NCI-H69 (cell line): ENCODE measurements at regions not wholly inside any gene's neighbourhood (a gene's known extent, or its start where the extent isn't known, plus 50 kb on each side); places are given as distances from the start of the nearest gene placed in this dataset.

Experiments used
- DNase-seq: peaks from one replicate; lab custom pipeline; 2025; lab: John Stamatoyannopoulos, UW

DNA sequence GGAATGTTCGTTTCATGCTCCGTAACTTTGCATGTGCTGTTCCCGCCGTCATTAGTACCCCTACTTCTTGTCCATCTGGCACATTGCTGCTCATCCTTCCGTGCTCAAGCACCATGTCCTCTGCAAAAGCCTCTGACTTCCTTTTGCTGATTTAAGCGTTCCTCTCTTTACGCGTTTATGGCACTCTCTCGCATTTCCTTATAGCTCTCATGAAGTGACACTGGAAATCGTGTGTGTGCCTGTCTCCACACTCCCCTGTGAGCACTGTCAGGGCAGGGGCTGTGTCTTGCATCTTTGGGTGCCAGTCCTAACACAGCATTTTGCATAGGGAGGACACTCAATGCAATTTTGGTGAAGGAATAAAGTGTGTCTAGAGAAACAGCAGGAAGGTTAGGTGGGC is 210.6 kb upstream of the FAT1 start:
- DNase-seq: no peak

DNA sequence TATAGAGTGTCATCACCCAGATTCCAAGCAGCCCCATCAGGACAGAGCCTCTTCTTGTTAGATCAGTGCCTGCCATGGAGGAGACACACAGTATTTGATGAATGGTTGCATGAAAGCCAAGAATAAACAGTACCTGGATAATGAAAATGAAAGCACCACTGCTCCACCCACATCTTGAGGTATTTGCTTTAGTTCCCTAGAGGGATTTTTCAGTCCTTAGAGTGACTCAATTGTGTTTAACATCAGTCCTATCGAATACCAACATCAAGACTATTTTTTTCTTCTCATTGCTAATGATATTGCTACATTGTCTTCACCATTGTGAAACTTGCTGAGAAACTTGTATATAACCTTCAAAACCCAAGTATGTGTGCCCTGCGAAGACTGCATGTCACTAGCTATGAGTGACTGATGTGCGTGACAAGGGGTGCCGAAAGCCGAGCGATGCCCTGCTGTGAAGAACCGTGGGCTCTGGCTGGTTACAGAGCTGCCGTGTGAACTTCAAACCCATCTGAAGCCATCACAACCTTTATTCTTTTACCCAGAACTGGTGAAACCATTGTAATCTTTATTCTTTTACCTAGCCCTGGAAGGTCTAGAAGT is 211.3 kb upstream of the FAT1 start:
- no peak for DNase-seq

DNA sequence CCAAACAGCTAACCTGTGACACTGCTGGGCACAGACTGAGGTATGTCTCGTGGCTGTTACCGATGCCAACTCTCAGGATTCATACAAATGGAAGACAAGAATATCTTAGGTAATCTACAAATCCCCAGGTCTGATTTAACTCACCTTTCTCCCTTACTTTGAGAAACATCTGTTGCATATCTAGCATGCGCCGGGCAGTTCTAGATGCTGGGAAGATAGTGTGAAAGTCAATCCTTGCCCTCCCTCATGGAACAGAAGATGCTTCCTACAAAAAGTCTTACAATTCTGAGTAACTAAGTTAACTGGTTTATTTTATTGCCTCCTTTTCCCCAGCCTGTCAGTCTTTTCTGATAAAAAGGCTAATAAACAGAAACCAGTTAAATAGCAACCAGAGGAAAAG is 212.2 kb upstream of the FAT1 start:
- DNase-seq: no peak

GRCh38 chr4:186936496-186937375 is 213.1 kb upstream of the FAT1 start:
- no peak for DNase-seq

- DNase-seq: no peak
These were observed 215.6 kb upstream of the FAT1 start for GRCh38 chr4:186939226-186939625.

DNA sequence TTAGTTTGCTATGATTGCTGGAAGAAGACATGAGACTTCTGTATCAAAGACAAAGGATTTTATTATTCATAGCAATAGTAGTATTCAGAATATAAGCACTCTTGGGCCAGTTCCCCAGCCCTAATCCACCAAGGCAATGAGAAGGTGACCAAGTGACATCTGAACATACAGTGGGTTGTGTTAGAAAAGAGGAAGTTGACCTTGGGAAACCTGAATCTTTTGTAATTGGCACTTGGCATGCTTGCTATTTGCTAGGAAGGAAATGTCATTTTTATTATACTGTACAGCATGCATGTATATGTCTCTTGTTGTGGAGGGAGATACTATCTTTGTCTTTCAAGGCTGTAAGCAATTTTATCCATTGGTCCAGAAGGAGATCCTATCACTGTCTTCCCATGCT is 216.1 kb upstream of the FAT1 start:
- peak; percentile 2 for DNase-seq

- DNase-seq: no peak
These were observed 216.8 kb upstream of the FAT1 start for GRCh38 chr4:186940476-186940875.

DNA sequence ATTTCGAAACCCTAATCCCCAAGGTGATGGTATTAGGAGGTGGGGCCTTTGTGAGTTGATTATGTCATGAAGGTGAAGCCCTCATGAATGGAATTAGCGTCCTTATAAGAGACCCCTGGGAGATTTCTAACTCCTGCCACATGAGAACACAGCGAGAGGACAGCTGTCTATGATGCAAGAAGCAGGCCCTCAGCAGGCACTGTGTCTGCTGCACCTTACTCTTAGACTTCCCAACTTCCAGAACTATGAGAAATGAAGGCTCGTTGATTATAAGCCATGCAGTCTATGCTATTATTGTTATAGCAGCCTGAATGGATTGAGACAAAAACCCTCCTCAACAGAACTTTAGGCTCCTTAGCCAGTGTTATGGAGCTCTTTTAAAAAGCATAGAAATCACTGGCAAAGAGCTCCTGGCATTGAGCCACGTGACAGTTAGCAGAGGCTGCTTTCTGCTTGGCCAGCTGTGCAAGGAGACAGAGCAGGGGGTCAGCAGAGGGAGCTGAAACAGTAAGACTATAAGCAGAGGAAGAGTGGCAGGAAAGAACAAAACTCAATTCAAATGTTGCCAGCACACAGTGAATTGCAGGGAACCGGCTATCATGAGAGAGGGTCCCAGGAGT is 219.2 kb upstream of the FAT1 start:
- DNase-seq: peak; percentile 80

DNA sequence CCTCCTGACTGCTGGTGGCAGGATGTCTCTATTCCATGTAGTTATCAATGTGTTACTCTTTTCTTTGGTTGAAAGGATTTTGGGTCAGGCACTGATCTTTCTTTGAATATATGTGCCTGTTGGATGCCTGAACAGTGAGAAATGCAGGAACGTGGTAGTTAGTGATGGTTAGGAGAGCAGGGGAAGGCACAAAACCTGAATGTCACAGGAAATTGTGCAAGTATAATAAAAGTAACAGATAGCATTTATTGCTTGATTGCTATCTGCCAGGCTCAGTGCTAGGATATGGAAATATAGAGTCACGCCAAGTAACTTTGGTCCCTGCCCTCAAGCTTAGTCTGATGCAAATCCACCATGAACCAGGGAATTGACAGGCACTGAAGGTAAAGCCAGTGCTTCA is 219.8 kb upstream of the FAT1 start:
- DNase-seq: no peak

- DNase-seq: no peak
These were observed 222.5 kb upstream of the FAT1 start for GRCh38 chr4:186946136-186946535.

DNA sequence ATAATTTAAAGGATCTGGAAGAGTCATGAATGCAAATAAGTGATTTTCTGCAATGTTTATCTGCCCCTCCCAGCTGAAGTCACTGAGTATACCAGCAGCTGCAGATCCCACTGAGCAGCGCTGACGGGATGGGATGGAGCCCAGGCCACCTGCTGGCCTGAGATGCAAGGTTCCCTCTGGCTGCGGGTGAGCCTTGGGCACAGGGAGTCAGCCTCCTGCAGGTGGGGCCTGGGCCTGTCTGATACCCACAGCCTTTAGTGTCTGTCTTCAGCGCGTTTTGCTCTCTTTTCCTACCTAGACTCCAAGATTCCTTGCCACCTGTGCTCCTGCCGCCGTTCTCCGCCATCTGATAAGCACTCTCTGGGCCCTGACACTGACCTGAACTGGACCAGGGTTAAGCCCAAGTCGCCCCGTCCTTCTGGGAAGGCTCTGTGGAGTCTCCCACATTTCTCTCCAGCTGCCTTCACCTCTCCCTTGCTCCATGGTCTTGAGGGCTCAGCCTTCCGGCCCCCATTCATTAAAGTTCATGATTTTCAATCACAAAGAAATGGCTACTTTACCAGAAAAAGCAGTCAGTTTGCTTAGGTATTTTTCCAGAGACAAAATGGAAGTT is 223.1 kb upstream of the FAT1 start:
- DNase-seq: peak; percentile 86

DNA sequence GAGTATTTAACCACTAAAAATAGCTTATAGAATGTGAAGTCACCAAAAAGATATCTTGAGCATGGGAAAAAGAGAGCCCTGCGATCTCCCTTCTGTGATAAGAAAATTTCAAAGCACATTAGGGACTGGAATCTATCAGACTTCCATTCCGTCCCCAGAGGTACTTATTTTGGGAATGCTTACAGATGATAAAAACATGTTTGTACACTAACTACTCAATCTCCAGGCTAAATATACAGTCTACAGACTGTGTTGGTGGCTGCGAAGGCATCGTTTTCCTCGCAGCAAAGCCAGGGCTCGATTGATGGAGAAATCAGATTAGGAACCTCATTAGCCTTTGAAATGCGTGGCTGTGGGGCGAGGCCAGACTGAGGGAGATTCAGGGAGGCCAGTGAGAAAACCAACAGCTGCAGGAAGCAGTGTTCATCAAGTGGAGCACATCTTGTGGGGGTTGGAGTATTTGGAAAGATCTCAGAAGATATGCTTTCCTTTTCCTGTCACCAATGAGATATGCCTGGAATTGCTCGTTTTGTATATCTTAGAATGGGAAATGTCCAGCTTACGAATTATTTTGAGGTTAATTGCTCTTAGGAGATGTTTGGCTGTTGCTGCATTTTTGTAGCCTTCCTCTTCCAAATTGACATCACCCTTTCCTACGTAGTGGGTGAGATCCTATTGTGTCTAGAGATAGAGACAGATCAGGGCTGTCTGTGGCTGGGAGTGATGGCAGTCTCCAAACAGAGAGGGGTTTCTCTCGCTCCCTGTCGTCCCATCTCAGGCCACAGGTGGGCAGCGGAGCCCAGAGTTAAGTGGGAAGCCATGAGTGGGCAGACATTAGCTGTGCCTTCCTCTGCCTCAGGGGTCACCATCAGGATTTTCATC is 224.9 kb upstream of the FAT1 start:
- peak; percentile 38 for DNase-seq

- DNase-seq: no peak
These were observed 226.2 kb upstream of the FAT1 start for GRCh38 chr4:186949847-186950246.

DNA sequence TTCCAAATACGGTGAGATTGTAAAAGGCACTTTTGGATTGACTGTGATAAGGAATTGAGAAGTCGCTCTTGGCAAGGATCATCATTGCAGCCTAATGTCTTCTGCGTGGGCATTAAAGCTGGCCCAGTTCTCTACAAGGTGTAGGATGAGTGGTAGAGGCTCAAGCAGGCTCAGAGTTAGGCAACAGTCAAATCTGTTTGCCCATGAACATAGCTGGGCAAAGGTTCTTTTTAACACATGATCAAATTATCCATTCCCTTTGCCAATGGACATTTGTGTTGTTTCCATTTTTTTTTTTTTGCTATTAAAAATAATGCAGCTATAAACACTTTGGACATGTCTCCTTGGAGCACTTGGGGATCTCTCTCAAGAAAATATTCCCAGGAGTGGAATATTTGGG is 229.1 kb upstream of the FAT1 start:
- no peak for DNase-seq

DNA sequence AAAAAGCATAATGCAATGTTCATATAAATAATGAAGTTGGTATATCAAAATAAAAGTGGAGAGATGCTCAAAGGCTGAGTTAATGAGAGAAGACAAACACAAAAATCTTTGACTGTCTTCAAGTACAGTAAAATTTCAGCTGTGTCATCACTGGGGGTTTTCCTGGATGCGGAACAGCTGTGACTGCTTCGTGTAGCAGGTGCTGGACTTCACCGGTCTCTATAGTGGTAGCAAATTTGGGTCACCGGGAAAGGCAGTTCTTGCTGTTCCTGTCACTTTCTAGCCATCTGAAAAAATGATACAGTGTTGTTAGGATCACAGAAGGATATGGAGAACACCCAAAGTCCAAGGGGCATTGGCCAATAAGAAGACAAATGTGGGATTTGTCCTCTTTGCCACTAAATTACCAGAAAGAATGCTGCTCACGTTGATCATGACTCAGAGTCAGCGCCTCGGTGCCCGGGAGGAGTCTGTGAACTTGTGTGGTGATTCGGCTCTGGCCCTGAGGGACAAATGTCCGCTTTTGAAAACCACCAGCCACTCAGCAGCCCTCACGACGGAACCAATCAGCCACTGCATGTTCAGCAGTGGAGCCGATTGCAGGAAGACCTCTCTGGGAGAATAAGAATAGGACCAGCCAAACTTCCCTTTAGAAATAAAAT is 230.1 kb upstream of the FAT1 start:
- DNase-seq: no peak

DNA sequence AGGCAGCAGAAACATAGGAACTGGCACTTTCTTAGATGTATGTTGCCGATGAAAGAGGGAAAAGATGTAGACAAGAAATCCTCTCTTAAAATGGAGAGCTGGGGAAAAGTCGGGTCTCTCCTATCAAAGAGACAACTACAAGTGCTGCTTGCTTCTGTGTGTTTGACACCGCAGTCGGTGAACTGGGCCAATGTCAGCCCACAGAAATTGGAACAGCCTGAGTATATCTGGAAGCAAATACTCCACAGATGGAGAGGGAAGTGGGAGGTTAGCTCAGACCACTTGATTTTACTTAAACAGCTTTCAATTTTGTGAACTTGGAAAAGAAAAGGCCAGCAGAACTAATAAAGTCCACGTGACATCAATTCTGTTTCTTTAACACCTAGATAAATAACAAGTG is 230.9 kb upstream of the FAT1 start:
- DNase-seq: no peak

GRCh38 chr4:186954956-186955355 is 231.3 kb upstream of the FAT1 start:
- no peak for DNase-seq

DNA sequence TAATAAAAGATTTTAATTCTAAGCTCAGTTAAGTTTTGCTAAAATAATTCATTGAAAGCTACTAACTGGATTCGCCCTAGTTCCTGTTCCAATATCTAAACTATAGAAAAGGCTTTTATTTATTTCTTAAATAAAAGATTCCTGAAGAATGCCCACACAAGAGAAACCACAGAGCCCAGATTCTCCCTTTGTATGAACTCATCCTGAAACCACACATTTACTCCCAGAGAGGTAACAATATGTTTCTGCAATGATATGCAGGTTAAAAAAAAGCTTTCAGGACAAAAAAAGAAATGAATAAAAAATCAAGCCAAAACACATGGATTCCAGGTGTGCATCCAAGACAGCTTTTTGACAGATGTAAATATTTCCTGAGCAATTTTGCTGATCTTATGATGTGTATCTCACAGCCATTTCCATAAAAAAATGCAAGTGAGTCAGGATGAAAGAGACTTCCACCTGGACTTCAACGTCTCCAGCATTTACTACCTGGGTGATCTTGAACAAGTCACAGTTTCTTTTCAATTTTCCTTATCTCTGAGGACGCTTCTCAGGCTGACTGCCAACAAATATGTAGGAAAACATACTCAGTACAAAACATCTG is 234.4 kb upstream of the FAT1 start:
- DNase-seq: no peak

GRCh38 chr4:186958726-186959350 is 235.2 kb upstream of the FAT1 start:
- no peak for DNase-seq

- no peak for DNase-seq
These were observed 256.5 kb upstream of the FAT1 start for GRCh38 chr4:186979961-186980745.
